CD4-positive, alpha-beta T cell treated with Interleukin-6 at 100 ng/mL for 8 hours (primary cell): ENCODE measurements at regions not wholly inside any gene's neighbourhood (a gene's known extent, or its start where the extent isn't known, plus 50 kb on each side); places are given as distances from the start of the nearest gene placed in this dataset.
"Not testable (repeated sequence)": the region's sequence is repeated elsewhere in the genome, so short reads cannot be mapped to it uniquely, and the experiment has no call there.

Experiments used
- DNase-seq: peaks from one replicate; pipeline ENCODE4 v3.0.0-alpha.2; 2020; ENCODE audit warnings: mixed read lengths, low spot score

GRCh38 chr19:14283813-14284520 lies 78.0 kb upstream of the ADGRL1 start:
- peak; percentile 9 for DNase-seq

- not testable (repeated sequence) for DNase-seq
Measured at GRCh38 chr19:14279270-14279669, 73.3 kb upstream of the ADGRL1 start.

GRCh38 chr19:14277608-14278007 lies 71.6 kb upstream of the ADGRL1 start:
- no peak for DNase-seq

- DNase-seq: not testable (repeated sequence)
Measured at GRCh38 chr19:14275823-14276222, 69.9 kb upstream of the ADGRL1 start.

GRCh38 chr19:14272623-14273022 lies 66.7 kb upstream of the ADGRL1 start:
- DNase-seq: no peak

- DNase-seq: no peak
Measured at GRCh38 chr19:14271840-14272239, 65.9 kb upstream of the ADGRL1 start.

- not testable (repeated sequence) for DNase-seq
Measured at GRCh38 chr19:14270557-14270956, 64.6 kb upstream of the ADGRL1 start.

GRCh38 chr19:14267224-14267741 lies 61.3 kb upstream of the ADGRL1 start:
- DNase-seq: no peak

GRCh38 chr19:14266208-14266607 lies 60.2 kb upstream of the ADGRL1 start:
- DNase-seq: not testable (repeated sequence)

- no peak for DNase-seq
Measured at GRCh38 chr19:14265290-14266036, 59.5 kb upstream of the ADGRL1 start.

GRCh38 chr19:14255902-14256649 lies 50.1 kb upstream of the ADGRL1 start:
- not testable (repeated sequence) for DNase-seq
